ENCODE measurements at regions not wholly inside any gene's neighbourhood (a gene's known extent, or its start where the extent isn't known, plus 50 kb on each side); places are given as distances from the start of the nearest gene placed in this dataset.

DNA sequence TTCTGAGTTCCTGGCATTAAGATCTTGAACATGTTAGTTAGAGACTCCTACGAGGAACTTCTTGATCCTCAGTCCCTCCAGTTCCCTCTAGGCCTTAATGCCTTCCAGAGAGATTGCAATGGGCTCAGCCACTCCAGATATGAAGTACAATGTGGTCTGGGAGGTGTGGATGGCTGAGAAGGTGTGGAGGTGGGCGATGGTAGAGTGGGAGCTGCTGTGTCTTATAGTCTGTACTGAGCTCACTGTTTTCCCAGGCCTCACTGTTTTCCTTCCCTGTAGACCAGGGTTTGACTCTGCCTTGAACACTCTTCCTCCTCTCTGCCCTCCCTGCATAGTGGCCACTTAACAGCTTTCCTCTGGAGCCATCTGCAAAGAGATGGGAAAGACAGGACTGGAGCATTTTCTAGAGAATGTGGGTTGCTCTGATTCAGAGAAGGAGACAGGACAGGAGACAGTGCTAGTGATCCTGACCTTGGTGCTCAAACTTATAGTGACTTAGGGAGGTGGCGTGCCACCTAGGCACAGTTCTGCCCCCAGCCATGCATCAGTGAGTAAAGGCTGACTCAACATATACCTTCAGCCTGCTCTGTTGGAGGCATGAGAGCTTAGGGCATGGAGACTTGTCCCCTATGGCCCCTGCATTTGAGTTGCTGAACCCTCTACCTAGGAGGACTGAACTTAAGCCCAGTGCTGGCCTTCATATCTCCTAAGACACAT is 129.7 kb downstream of the TDRD15 start:
- no CpG with 5 or more reads among the region's 3 CpGs for WGBS (ENCODE audit: insufficient coverage, low lambda C conversion rate)
- no peak overlapping the region for H3K27ac ChIP-seq (ENCODE audit: low read length)
- DNase-seq, result no peak

GRCh38 chr2:21254170-21254965 is 130.6 kb downstream of the TDRD15 start:
- DNase-seq, result no peak
- WGBS (ENCODE audit: insufficient coverage, low lambda C conversion rate), result no CpG with 5 or more reads among the region's 6 CpGs
- H3K36me3 ChIP-seq (ENCODE audit: control insufficient read depth, insufficient read depth, low read length), result no peaks in the 10 kb centered on the region
- H3K4me1 ChIP-seq (ENCODE audit: control insufficient read depth, insufficient read depth, low read length), result no peaks in the 10 kb centered on the region
- no peaks in the 10 kb centered on the region for H3K9me3 ChIP-seq (ENCODE audit: control insufficient read depth, low read depth, low read length)
- no peak overlapping the region for H3K27ac ChIP-seq (ENCODE audit: low read length)
- no peaks in the 10 kb centered on the region for H3K27me3 ChIP-seq (ENCODE audit: control insufficient read depth, insufficient read depth, low read length)
- H3K4me3 ChIP-seq (ENCODE audit: low read length), result no peak overlapping the region

More for the DNA sequence above, 129.7 kb downstream of the TDRD15 start:
- Histone ChIP-seq H3K27me3 (ENCODE audit: control insufficient read depth, insufficient read depth, low read length) (no peaks in the 10 kb centered on the region), H3K4me3 (ENCODE audit: low read length) (no peak overlapping the region), H3K9me3 (ENCODE audit: control insufficient read depth, low read depth, low read length) (no peaks in the 10 kb centered on the region), H3K4me1 (ENCODE audit: control insufficient read depth, insufficient read depth, low read length) (no peaks in the 10 kb centered on the region), H3K36me3 (ENCODE audit: control insufficient read depth, insufficient read depth, low read length) (no peaks in the 10 kb centered on the region)

DNA sequence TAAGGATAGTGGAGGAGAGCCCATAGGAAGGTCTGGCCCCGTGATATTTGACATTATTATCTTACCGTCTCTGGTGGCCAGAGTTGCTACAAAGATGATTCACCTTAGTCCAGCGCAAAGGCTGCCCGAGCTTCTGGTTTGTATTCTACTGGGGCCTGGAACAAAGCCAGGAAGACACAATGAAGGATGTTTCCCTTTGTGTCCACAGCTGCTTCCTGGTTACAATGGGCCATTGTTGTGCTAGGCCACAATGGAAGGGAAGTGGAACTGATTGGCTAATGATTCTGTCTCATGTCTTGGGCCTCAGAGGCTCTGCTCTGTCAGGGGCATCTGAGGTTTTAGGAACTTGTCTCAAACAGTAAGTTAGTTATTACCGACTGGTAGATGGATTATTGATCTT is 132.2 kb downstream of the TDRD15 start:
- Histone ChIP-seq H3K36me3 (ENCODE audit: control insufficient read depth, insufficient read depth, low read length) (no peaks in the 10 kb centered on the region), H3K27me3 (ENCODE audit: control insufficient read depth, insufficient read depth, low read length) (no peaks in the 10 kb centered on the region), H3K27ac (ENCODE audit: low read length) (no peak overlapping the region), H3K9me3 (ENCODE audit: control insufficient read depth, low read depth, low read length) (no peaks in the 10 kb centered on the region), H3K4me1 (ENCODE audit: control insufficient read depth, insufficient read depth, low read length) (no peaks in the 10 kb centered on the region), H3K4me3 (ENCODE audit: low read length) (no peak overlapping the region)
- peak; percentile 35 to 43 for DNase-seq
- 100% methylated on average over 1 of the region's 5 CpGs for WGBS (ENCODE audit: insufficient coverage, low lambda C conversion rate)

DNA sequence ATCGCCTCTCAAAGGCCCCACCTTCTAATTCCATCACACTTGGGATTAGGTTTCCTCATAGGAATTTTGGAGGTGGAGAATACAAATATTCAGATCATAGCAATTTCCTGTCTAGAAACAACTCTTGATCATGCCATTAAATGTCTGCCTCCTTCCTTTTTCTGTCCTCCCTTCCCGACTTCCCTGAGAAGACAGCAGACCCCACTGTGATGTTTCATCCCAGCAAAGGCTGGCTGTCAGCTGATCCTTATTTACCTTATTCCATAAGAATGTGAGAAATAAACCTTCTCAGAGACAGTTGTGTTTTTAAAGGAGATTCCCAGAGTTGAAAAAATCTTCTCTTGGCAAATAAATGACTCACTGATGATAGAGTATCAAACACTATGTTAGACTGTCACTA is 133.9 kb downstream of the TDRD15 start:
- Histone ChIP-seq H3K4me1 (ENCODE audit: control insufficient read depth, insufficient read depth, low read length) (no peaks in the 10 kb centered on the region), H3K36me3 (ENCODE audit: control insufficient read depth, insufficient read depth, low read length) (no peaks in the 10 kb centered on the region), H3K27me3 (ENCODE audit: control insufficient read depth, insufficient read depth, low read length) (no peaks in the 10 kb centered on the region), H3K9me3 (ENCODE audit: control insufficient read depth, low read depth, low read length) (no peaks in the 10 kb centered on the region), H3K4me3 (ENCODE audit: low read length) (no peak overlapping the region), H3K27ac (ENCODE audit: low read length) (no peak overlapping the region)
- DNase-seq, result no peak
- no CpG with 5 or more reads among the region's 2 CpGs for WGBS (ENCODE audit: insufficient coverage, low lambda C conversion rate)

DNA sequence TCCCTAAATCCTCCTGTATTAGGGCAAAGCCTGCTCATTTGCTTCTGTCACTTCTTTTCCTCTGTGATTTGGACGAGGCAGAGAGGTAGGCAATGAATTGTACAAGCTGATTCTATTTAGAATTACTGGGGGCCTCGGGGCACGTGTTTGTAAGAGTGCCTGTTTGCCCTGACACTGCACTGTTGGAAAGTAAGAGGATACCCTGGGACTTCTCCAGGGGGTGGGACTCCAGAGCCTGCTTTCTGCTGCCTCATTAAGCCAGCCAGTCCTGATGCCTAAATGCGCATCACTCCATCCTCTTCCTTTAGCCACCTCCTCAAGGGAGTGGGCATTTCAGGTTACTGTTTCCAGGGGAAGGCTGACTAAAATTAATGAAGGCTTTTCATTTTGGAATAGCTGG is 134.3 kb downstream of the TDRD15 start:
- H3K4me3 ChIP-seq (ENCODE audit: low read length), result no peak overlapping the region
- H3K27me3 ChIP-seq (ENCODE audit: control insufficient read depth, insufficient read depth, low read length), result no peaks in the 10 kb centered on the region
- H3K9me3 ChIP-seq (ENCODE audit: control insufficient read depth, low read depth, low read length), result no peaks in the 10 kb centered on the region
- no CpG with 5 or more reads among the region's 4 CpGs for WGBS (ENCODE audit: insufficient coverage, low lambda C conversion rate)
- no peaks in the 10 kb centered on the region for H3K36me3 ChIP-seq (ENCODE audit: control insufficient read depth, insufficient read depth, low read length)
- H3K4me1 ChIP-seq (ENCODE audit: control insufficient read depth, insufficient read depth, low read length), result no peaks in the 10 kb centered on the region
- H3K27ac ChIP-seq (ENCODE audit: low read length), result no peak overlapping the region
- DNase-seq, result no peak

GRCh38 chr2:21260311-21260710 is 136.5 kb downstream of the TDRD15 start:
- Histone ChIP-seq H3K4me3 (ENCODE audit: low read length) (no peak overlapping the region), H3K27ac (ENCODE audit: low read length) (no peak overlapping the region), H3K9me3 (ENCODE audit: control insufficient read depth, low read depth, low read length) (no peaks in the 10 kb centered on the region), H3K27me3 (ENCODE audit: control insufficient read depth, insufficient read depth, low read length) (no peaks in the 10 kb centered on the region), H3K4me1 (ENCODE audit: control insufficient read depth, insufficient read depth, low read length) (no peaks in the 10 kb centered on the region), H3K36me3 (ENCODE audit: control insufficient read depth, insufficient read depth, low read length) (no peaks in the 10 kb centered on the region)
- no peak for DNase-seq
- no CpG with 5 or more reads among the region's 3 CpGs for WGBS (ENCODE audit: insufficient coverage, low lambda C conversion rate)

DNA sequence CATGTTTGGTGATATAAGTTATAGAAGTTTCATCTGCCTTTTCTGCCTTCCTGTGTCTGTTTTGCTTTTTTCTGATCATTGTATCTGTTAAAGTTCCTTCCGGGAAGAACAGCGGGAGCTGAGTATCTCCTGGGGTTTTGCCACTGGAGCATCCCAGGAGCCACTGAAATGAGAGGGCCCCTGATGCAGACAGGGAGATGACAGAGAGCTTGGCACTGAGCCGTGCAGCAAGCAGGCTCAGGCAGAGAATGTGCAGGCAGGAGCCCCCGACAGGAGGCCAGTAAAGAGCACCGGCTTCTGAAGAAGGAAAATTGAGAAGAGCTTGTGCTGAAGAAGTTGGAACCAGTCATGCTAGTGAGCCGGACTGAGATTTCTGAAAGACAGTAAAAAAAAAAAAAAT is 137.8 kb downstream of the TDRD15 start:
- Histone ChIP-seq H3K4me3 (ENCODE audit: low read length) (no peak overlapping the region), H3K27me3 (ENCODE audit: control insufficient read depth, insufficient read depth, low read length) (no peaks in the 10 kb centered on the region), H3K36me3 (ENCODE audit: control insufficient read depth, insufficient read depth, low read length) (no peaks in the 10 kb centered on the region), H3K4me1 (ENCODE audit: control insufficient read depth, insufficient read depth, low read length) (no peaks in the 10 kb centered on the region), H3K27ac (ENCODE audit: low read length) (no peak overlapping the region), H3K9me3 (ENCODE audit: control insufficient read depth, low read depth, low read length) (no peaks in the 10 kb centered on the region)
- DNase-seq, result no peak
- 79% methylated on average over 3 of the region's 6 CpGs for WGBS (ENCODE audit: insufficient coverage, low lambda C conversion rate)

DNA sequence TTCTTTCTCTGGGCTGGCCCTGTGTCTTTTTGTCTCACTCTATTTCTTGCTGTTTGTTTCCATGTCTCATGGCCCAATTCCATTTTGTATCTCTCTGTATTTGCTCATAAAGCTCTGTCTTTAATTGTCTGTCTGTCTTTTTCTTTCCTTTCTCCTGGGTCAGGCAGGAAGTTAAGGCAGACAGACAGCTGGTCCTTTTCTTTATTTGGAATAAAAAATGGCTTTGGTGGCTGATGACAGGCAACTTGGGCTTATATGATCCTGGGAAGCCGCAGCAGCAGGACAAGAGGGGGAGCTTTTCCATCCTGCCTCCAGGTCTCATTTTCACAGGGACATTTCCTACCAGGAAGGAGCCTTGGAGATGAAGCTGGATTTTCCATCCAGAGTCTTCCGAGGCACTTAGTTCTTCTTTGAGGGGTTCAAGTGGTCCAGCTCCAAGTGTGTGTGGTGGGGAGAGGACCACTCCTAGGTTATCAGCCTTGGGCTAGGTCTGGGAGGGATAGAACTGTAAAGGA is 138.7 kb downstream of the TDRD15 start:
- H3K36me3 ChIP-seq (ENCODE audit: control insufficient read depth, insufficient read depth, low read length), result no peaks in the 10 kb centered on the region
- no peaks in the 10 kb centered on the region for H3K27me3 ChIP-seq (ENCODE audit: control insufficient read depth, insufficient read depth, low read length)
- no CpG with 5 or more reads among the region's 2 CpGs for WGBS (ENCODE audit: insufficient coverage, low lambda C conversion rate)

GRCh38 chr2:21263622-21264021 is 139.9 kb downstream of the TDRD15 start:
- H3K4me3 ChIP-seq (ENCODE audit: low read length), result no peak overlapping the region
- H3K4me1 ChIP-seq (ENCODE audit: control insufficient read depth, insufficient read depth, low read length), result peaks cover 3% of the 10 kb centered on the region
- H3K36me3 ChIP-seq (ENCODE audit: control insufficient read depth, insufficient read depth, low read length), result no peaks in the 10 kb centered on the region
- no peak for DNase-seq
- H3K27me3 ChIP-seq (ENCODE audit: control insufficient read depth, insufficient read depth, low read length), result no peaks in the 10 kb centered on the region
- 92% methylated on average over 2 of the region's 3 CpGs for WGBS (ENCODE audit: insufficient coverage, low lambda C conversion rate)
- no peaks in the 10 kb centered on the region for H3K9me3 ChIP-seq (ENCODE audit: control insufficient read depth, low read depth, low read length)
- H3K27ac ChIP-seq (ENCODE audit: low read length), result no peak overlapping the region

More for the DNA sequence above, 138.7 kb downstream of the TDRD15 start:
- Histone ChIP-seq H3K4me1 (ENCODE audit: control insufficient read depth, insufficient read depth, low read length) (no peaks in the 10 kb centered on the region), H3K27ac (ENCODE audit: low read length) (no peak overlapping the region), H3K9me3 (ENCODE audit: control insufficient read depth, low read depth, low read length) (no peaks in the 10 kb centered on the region), H3K4me3 (ENCODE audit: low read length) (no peak overlapping the region)
- no peak for DNase-seq

DNA sequence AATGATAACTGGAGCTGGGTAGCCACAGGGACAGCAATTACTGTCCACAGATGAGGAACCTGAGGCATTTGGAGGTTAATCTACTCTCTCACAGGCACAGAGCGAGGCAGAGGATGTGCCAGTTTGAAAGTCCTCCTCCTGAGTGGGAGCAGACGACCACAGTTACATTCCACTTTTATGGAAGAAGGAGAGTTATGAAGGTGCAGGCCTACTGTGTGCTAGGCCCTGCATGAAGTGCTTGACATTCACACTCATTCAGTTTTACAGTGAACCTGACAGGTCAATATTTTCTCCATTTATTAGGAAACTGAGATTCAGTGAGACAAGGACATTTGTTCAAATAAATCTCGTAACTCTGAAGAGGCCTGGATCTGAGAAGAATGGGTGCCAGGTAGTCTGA is 142.0 kb downstream of the TDRD15 start:
- Histone ChIP-seq H3K27ac (ENCODE audit: low read length) (no peak overlapping the region), H3K4me3 (ENCODE audit: low read length) (no peak overlapping the region), H3K36me3 (ENCODE audit: control insufficient read depth, insufficient read depth, low read length) (no peaks in the 10 kb centered on the region), H3K9me3 (ENCODE audit: control insufficient read depth, low read depth, low read length) (no peaks in the 10 kb centered on the region), H3K4me1 (ENCODE audit: control insufficient read depth, insufficient read depth, low read length) (peaks cover 22% of the 10 kb centered on the region), H3K27me3 (ENCODE audit: control insufficient read depth, insufficient read depth, low read length) (no peaks in the 10 kb centered on the region)
- no peak for DNase-seq
- WGBS (ENCODE audit: insufficient coverage, low lambda C conversion rate), result no CpG with 5 or more reads among the region's 3 CpGs
